ENCODE measurements at regions not wholly inside any gene's neighbourhood (a gene's known extent, or its start where the extent isn't known, plus 50 kb on each side); places are given as distances from the start of the nearest gene placed in this dataset.

GRCh38 chr11:105244160-105244825 is 104.7 kb upstream of the CARD18 start:
- no peak for TF ChIP-seq POLR2AphosphoS5 (IDR thresholded peaks at IDR 0.05; ENCODE audit: borderline replicate concordance, low read depth, low read length)
- no peak for TF ChIP-seq EZH2 (IDR thresholded peaks at IDR 0.05)
